Skin epidermis (tissue), 12 donors: ENCODE measurements at regions not wholly inside any gene's neighbourhood (a gene's known extent, or its start where the extent isn't known, plus 50 kb on each side); places are given as distances from the start of the nearest gene placed in this dataset.
"Not testable (repeated sequence)": the region's sequence is repeated elsewhere in the genome, so short reads cannot be mapped to it uniquely, and the experiment has no call there.

Experiments used
- H3K27ac ChIP-seq, 21 experiments: fragments of 200-600 bp; sonication (generic) in 11 of 21; one replicate each; pipeline ENCODE4 v1.5.0; 2020; ENCODE audit warnings: mild to moderate bottlenecking in 3 of 21, inconsistent platforms in 2 of 21, moderate library complexity in 2 of 21
- H3K4me3 ChIP-seq, 7 experiments: fragments of 200-600 bp; sonication (generic) in 2 of 7; one replicate each; pipeline ENCODE4 v1.5.0; 2020; ENCODE audit warnings: inconsistent platforms in 2 of 7, mild to moderate bottlenecking in 2 of 7, moderate library complexity in 1 of 7

DNA sequence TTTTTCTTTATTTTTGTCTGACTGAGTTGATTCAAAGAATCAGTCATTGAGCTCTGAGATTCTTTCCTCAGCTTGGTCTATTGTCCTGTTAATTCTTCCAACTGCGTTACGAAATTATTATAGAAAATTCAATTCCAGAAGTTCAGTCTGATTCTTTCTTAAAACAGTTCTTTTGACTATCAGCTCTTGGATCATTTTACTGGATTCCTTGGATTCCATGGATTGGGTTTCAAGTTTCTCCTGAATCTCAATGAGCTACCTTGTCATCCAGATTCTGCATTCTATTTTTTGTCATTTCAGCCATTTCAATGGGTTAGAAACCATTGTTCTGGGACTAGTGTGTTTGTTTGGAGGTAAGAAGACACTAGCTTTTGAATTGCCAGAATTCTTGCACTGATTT lies 169.3 kb downstream of the PCDH20 start:
- Histone ChIP-seq H3K4me3 (no peak overlapping the region), H3K27ac (no peak overlapping the region)

DNA sequence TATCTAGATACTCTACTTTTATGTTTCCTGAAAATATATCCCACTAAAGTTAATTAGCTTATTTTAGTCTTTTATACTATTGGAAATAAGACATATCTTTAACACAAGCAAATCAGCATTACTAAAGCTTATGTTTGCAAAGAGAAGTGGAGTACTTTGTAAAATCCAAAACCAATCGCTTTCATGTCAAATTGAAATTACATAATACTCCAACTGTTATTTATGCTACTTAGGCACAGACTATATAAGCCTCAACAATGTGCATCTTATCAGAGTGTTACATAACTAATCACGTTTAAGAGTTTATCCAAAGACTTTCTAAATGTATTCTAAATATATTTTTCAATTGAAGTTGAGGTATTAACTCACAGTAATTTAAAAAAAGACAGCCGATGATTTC lies 200.0 kb downstream of the PCDH20 start:
- no peak overlapping the region for H3K27ac ChIP-seq
- no peak overlapping the region for H3K4me3 ChIP-seq

DNA sequence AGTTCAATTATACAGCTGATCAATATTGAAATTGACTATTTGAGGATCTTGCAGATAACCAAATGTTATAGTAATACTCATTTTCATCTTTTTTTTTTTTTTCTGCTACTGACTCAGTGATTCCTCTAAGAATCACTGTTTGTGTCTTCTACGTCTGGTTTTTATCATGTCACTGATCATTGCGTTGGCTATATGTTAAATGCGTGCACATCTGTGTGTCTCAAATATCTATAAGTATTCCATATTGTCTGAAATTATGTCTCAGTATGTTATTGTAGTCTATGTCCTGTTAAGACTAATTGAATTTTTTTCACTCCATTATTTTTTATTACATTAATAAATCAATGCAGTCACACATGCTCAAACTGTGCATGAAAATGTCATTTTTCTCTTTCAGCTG lies 200.5 kb downstream of the PCDH20 start:
- no peak overlapping the region for H3K4me3 ChIP-seq
- no peak overlapping the region for H3K27ac ChIP-seq

GRCh38 chr13:61214551-61214950 lies 201.1 kb downstream of the PCDH20 start:
- no peak overlapping the region for H3K4me3 ChIP-seq
- no peak overlapping the region for H3K27ac ChIP-seq

DNA sequence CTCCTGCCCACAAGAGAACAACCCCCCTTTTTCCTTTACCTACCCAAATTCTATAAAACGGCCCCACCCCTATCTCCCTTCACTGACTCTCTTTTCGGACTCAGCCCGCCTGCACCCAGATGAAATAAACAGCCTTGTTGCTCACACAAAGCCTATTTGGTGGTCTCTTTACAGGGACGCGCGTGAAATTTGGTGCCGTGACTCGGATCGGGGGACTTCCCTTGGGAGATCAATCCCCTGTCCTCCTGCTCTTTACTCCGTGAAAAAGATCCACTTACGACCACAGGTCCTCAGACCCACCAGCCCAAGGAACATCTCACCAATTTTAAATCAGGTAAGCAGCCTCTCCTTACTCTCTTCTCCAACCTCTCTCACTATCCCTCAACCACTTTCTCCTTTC lies 209.8 kb downstream of the PCDH20 start:
- H3K4me3 ChIP-seq, H3K27ac ChIP-seq: not testable (repeated sequence)

- H3K4me3 ChIP-seq: no peak overlapping the region
These were observed 211.6 kb downstream of the PCDH20 start for GRCh38 chr13:61204025-61204424.

GRCh38 chr13:61202042-61202441 lies 213.6 kb downstream of the PCDH20 start:
- H3K27ac ChIP-seq: no peak overlapping the region

More at GRCh38 chr13:61204025-61204424, 211.6 kb downstream of the PCDH20 start:
- no peak overlapping the region for H3K27ac ChIP-seq

DNA sequence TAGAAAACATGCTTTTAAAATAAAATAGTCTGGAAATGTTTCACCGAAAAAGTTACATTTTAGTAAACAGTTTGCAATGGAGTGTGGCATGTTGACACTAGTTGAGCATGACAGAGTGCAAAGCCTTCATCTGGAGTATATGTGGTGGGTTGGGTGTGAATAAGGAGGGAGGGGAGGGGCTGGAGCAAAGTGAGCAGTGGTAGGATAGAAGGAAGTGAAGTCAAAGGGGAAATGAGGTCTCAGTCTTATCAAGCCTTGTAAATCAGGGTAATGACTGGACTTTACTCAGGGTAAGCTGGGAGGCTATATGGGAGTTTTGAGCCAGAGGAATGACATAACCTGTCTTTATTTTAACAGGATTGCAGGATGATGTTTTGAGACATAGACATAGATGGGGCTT lies 222.8 kb downstream of the PCDH20 start:
- Histone ChIP-seq H3K27ac (no peak overlapping the region), H3K4me3 (no peak overlapping the region)

More at GRCh38 chr13:61202042-61202441, 213.6 kb downstream of the PCDH20 start:
- H3K4me3 ChIP-seq: no peak overlapping the region

DNA sequence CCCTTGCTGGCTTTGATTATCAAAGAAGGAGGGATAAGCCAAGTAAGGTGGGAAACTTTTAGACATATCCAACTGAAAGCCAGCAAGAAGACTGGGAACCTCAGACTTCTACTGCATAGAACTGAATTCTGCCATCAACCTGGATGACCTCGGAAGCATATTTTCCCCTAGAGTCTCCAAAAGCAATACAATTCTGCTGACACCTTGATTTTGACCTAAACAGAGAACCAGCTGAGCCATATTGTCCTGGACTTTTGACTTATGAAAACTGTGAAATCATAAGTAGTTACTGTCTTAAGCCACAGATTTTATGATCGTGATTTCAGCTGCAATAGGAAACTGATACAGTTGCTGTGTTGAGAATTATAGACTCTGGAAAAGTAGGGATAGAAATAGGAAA lies 227.6 kb downstream of the PCDH20 start:
- no peak overlapping the region for H3K27ac ChIP-seq
- no peak overlapping the region for H3K4me3 ChIP-seq

DNA sequence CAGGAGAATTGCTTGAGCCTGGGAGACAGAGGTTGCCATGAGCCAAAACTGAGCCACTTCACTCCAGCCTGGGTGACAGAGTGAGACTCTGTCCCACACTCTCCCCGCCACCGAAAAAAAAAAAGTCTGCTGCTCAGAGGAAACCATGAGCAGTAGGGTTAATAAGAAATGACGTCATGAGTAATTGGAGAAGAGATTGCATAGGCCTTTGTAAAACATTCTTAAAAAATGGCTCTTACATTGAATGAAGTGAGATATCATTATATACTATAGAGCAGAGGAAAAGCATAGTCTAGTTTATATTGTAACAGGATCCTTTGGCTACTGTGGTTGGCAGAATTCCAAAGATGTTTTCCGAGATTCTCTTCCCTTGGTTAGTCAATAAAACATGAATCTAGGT lies 228.2 kb downstream of the PCDH20 start:
- Histone ChIP-seq H3K4me3 (no peak overlapping the region), H3K27ac (no peak overlapping the region)

GRCh38 chr13:61183670-61184069 lies 232.0 kb downstream of the PCDH20 start:
- Histone ChIP-seq H3K4me3 (no peak overlapping the region), H3K27ac (no peak overlapping the region)

GRCh38 chr13:61180234-61180633 lies 235.4 kb downstream of the PCDH20 start:
- no peak overlapping the region for H3K4me3 ChIP-seq
- H3K27ac ChIP-seq: no peak overlapping the region

GRCh38 chr13:61179741-61180140 lies 235.9 kb downstream of the PCDH20 start:
- no peak overlapping the region for H3K4me3 ChIP-seq
- H3K27ac ChIP-seq: no peak overlapping the region

- Histone ChIP-seq H3K27ac (no peak overlapping the region), H3K4me3 (no peak overlapping the region)
These were observed 244.8 kb downstream of the PCDH20 start for GRCh38 chr13:61170856-61171255.

- Histone ChIP-seq H3K27ac (no peak overlapping the region), H3K4me3 (no peak overlapping the region)
These were observed 253.0 kb downstream of the PCDH20 start for GRCh38 chr13:61162636-61163035.

DNA sequence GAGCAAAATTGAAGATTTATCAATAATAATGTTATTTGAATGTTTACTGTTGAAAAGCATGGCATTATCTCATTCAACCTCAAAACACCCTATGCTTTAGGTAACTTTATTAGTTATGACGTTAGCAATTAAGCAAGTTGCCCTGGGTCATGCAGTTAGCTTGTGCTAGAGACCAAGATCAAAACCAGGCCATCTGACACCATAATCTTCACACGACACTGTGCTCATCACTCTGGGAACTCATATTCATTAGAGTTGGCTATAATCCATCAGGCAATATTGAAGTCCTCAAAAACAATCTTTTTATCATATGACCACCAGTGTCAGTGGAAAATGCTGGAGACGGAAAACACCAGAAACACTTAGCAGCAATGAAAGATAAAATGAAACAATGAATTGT lies 253.5 kb downstream of the PCDH20 start:
- Histone ChIP-seq H3K27ac (no peak overlapping the region), H3K4me3 (no peak overlapping the region)

DNA sequence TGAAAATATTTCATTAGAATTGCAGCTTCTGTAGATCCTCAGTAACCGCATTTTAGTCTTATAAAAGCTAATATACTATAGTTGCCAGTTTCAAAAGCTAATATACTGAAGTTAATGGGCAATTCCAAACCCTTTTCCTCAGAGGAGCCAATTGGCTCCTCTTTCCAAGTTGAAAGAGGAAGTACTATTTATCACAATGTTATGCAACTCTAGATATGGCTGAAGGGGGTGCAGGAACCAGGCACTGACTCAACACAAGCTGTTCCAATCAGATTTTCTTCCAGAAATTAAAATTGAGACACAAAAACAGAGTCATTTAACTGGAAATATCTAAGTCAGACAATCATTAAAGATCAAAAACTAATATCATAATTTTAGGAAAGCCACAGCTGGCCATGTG lies 258.9 kb downstream of the PCDH20 start:
- H3K4me3 ChIP-seq: no peak overlapping the region
- H3K27ac ChIP-seq: no peak overlapping the region

- Histone ChIP-seq H3K27ac (no peak overlapping the region), H3K4me3 (no peak overlapping the region)
These were observed 264.6 kb downstream of the PCDH20 start for GRCh38 chr13:61151062-61151461.

DNA sequence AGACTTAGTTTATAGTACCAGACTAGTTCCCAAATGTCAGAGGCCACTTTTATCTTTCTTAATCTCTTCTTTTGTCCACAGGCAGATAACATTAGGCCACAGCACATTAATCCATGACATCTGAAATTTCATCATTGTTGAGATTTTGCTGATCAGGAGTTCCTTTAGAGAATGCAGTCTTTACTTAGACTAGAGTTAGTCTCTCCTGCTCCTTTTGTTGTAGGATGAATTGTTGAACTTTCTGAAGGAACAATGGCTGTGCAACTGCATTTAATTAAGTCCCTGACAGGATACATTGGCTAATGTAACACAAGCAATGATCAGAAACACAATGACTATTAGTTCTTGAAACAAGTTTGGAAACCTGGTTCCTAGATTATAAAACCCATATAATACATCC lies 266.3 kb downstream of the PCDH20 start:
- no peak overlapping the region for H3K27ac ChIP-seq
- no peak overlapping the region for H3K4me3 ChIP-seq

DNA sequence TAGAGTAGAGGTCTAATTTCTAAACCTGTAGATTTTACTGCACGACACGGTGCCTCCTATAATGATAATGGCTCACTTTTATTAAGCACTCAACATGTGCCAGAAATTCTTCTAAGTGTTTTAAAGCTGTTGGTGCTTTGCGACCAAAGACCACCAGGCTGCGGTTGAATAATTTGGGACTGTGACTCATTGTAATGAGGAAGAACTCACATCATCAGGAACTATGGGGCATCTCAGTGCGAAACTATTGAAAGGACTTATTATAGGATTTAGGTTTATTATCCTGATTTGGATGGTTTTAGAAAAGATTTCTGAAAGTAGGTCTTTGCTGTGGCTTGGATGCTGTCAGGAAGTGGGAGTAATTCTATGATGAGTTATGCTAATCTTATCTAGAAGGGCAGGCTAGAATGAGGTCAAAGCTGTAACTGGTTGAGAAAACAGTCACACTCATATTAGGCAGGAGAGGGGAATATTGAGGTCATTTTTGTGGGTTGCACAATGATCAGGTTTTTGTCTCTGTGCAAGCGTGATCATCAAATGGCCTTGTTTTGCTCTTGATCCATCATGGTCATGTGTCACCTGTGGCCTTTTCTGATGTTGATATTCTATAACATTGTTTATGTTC lies 266.8 kb downstream of the PCDH20 start:
- Histone ChIP-seq H3K27ac (no peak overlapping the region), H3K4me3 (no peak overlapping the region)

DNA sequence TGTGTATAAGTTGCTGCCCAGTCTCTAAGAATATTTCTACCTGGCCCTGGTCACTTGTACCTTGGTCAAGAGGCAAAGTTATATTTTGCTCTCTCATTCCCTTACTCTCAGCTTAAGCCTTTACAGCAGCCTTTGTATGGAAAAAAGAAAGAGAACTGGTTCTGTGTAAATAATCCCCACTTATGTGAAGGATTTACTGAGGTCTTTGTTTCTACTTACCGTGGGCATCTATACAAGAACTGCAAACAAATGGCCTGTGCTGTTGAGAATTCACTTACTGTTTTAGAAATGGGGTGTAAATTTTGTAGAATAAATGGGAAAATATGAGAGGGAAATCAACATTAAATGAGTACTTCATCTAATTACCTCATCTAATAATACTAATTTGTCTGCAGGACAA lies 267.4 kb downstream of the PCDH20 start:
- Histone ChIP-seq H3K27ac (no peak overlapping the region), H3K4me3 (no peak overlapping the region)

DNA sequence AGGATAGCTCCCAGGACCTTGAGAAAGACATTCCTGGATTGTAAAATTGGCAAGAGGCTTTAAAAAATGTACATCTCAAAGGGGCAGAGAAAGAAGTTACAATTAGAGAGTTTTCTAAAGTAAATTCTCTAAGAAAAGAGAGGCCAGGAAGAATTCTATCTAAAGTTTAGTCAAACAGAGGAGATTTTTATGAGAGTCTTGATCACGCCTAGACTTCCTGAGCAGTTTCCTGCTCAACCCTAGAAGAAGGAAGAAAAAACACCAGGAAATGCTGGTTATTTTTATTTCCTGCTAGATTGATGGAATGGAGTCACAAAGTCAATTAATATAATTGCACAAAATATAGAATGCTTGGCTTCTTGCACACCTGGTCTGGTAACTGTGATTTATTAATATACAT lies 269.1 kb downstream of the PCDH20 start:
- H3K4me3 ChIP-seq: no peak overlapping the region
- no peak overlapping the region for H3K27ac ChIP-seq
